Ishikawa (cell line): ENCODE measurements at regions not wholly inside any gene's neighbourhood (a gene's known extent, or its start where the extent isn't known, plus 50 kb on each side); places are given as distances from the start of the nearest gene placed in this dataset.

Experiments used
- RAD21 ChIP-seq: IDR thresholded peaks from 2 replicates; pipeline ENCODE4 v1.6.1; 2012; ENCODE audit warnings: low read depth
- REST ChIP-seq: IDR thresholded peaks from 2 replicates; pipeline ENCODE4 v1.6.1; 2012; ENCODE audit warnings: low read depth, mild to moderate bottlenecking
- TAF1 ChIP-seq: IDR thresholded peaks from 2 replicates; pipeline ENCODE4 v1.6.1; 2012; ENCODE audit warnings: low read depth, mild to moderate bottlenecking
- TEAD4 ChIP-seq: IDR thresholded peaks from 2 replicates; pipeline ENCODE4 v1.6.1; 2012
- USF1 ChIP-seq: IDR thresholded peaks from 2 replicates; pipeline ENCODE4 v1.6.1; 2012

- TF ChIP-seq USF1 (no peak), RAD21 (no peak), REST (no peak), TEAD4 (no peak), TAF1 (no peak)
Measured at GRCh38 chr19:57058871-57059270, 60.9 kb upstream of the USP29 start.
